SK-N-SH treated with all-trans-retinoic acid at 6 μM for 48 hours (cell line): ENCODE measurements at regions not wholly inside any gene's neighbourhood (a gene's known extent, or its start where the extent isn't known, plus 50 kb on each side); places are given as distances from the start of the nearest gene placed in this dataset.

ENCODE experiments used
- ATAC-seq: fragments of 200-7000 bp; cut with Tn5 transposase; 3 replicates; pipeline ENCODE4 v1.9.1; 2020; ENCODE audit warnings: mild to moderate bottlenecking, moderate library complexity
- ARNTL ChIP-seq: fragments of 450-650 bp; formaldehyde crosslinking; IDR thresholded peaks from 2 replicates; pipeline ENCODE4 v1.5.0; 2020; ENCODE audit warnings: low read depth, mild to moderate bottlenecking, moderate library complexity, borderline replicate concordance
- CSDC2 ChIP-seq: fragments of 250-450 bp; sonication (Bioruptor Pico); IDR thresholded peaks from 2 replicates; pipeline ENCODE4 v1.5.0; 2020; ENCODE audit warnings: mild to moderate bottlenecking, moderate library complexity
- CSRNP3 ChIP-seq: fragments of 250-450 bp; sonication (Bioruptor Pico); IDR thresholded peaks from 2 replicates; pipeline ENCODE4 v1.5.1; 2021; ENCODE audit warnings: mild to moderate bottlenecking, moderate library complexity
- ESRRG ChIP-seq: fragments of 250-450 bp; sonication (Bioruptor Pico); IDR thresholded peaks from 2 replicates; pipeline ENCODE4 v1.6.1; 2021; ENCODE audit warnings: mild to moderate bottlenecking
- GLIS3 ChIP-seq: fragments of 250-450 bp; sonication (Bioruptor Pico); IDR thresholded peaks from 2 replicates; pipeline ENCODE4 v1.5.0; 2020; ENCODE audit warnings: mild to moderate bottlenecking, moderate library complexity
- ISL1 ChIP-seq: fragments of 250-450 bp; sonication (Bioruptor Pico); IDR thresholded peaks from 2 replicates; pipeline ENCODE4 v2.1.2; 2022; ENCODE audit warnings: mild to moderate bottlenecking, moderate library complexity
- OSR1 ChIP-seq: fragments of 250-450 bp; sonication (Bioruptor Pico); IDR thresholded peaks from 2 replicates; pipeline ENCODE4 v1.8.0; 2022; ENCODE audit warnings: moderate library complexity, mild to moderate bottlenecking, inconsistent platforms
- PATZ1 ChIP-seq: fragments of 250-450 bp; sonication (Bioruptor Pico); IDR thresholded peaks from 2 replicates; pipeline ENCODE4 v1.8.0; 2020; ENCODE audit warnings: mild to moderate bottlenecking, moderate library complexity, borderline replicate concordance
- POU6F1 ChIP-seq: fragments of 250-450 bp; sonication (Bioruptor Pico); IDR thresholded peaks from 2 replicates; pipeline ENCODE4 v1.8.0; 2021; ENCODE audit warnings: low read depth, mild to moderate bottlenecking, moderate library complexity, borderline replicate concordance
- PPARA ChIP-seq: fragments of 250-450 bp; sonication (Bioruptor Pico); IDR thresholded peaks from 2 replicates; pipeline ENCODE4 v1.5.0; 2020; ENCODE audit warnings: mild to moderate bottlenecking, borderline replicate concordance
- RARB ChIP-seq: fragments of 250-450 bp; sonication (Bioruptor Pico); IDR thresholded peaks from 2 replicates; pipeline ENCODE4 v1.8.0; 2021; ENCODE audit warnings: mild to moderate bottlenecking, moderate library complexity
- TCF4 ChIP-seq: fragments of 250-450 bp; sonication (Bioruptor Pico); IDR thresholded peaks from 2 replicates; pipeline ENCODE4 v1.8.0; 2021; ENCODE audit warnings: mild to moderate bottlenecking, moderate library complexity, borderline replicate concordance
- TOX ChIP-seq: fragments of 250-450 bp; sonication (Bioruptor Pico); IDR thresholded peaks from 2 replicates; pipeline ENCODE4 v1.8.0; 2021; ENCODE audit warnings: mild to moderate bottlenecking, moderate library complexity, borderline replicate concordance
- TSHZ2 ChIP-seq: fragments of 250-450 bp; sonication (Bioruptor Pico); IDR thresholded peaks from 2 replicates; pipeline ENCODE4 v1.5.0; 2020; ENCODE audit warnings: mild to moderate bottlenecking, moderate library complexity
- ZFP3 ChIP-seq: fragments of 250-450 bp; sonication (Bioruptor Pico); IDR thresholded peaks from 2 replicates; pipeline ENCODE4 v1.5.0; 2020; ENCODE audit warnings: mild to moderate bottlenecking, moderate library complexity
- ZFP30 ChIP-seq: fragments of 450-650 bp; formaldehyde crosslinking; IDR thresholded peaks from 2 replicates; pipeline ENCODE4 v1.5.0; 2022; ENCODE audit warnings: mild to moderate bottlenecking, moderate library complexity
- ZNF70 ChIP-seq: fragments of 450-650 bp; formaldehyde crosslinking; IDR thresholded peaks from 2 replicates; pipeline ENCODE4 v1.5.0; 2020; ENCODE audit warnings: mild to moderate bottlenecking, moderate library complexity
- TF ChIP-seq, protein P1 (sequence below): fragments of 250-450 bp; sonication (Bioruptor Pico); IDR thresholded peaks from 2 replicates; pipeline ENCODE4 v1.5.1; 2020; ENCODE audit warnings: low read depth, mild to moderate bottlenecking, moderate library complexity

DNA sequence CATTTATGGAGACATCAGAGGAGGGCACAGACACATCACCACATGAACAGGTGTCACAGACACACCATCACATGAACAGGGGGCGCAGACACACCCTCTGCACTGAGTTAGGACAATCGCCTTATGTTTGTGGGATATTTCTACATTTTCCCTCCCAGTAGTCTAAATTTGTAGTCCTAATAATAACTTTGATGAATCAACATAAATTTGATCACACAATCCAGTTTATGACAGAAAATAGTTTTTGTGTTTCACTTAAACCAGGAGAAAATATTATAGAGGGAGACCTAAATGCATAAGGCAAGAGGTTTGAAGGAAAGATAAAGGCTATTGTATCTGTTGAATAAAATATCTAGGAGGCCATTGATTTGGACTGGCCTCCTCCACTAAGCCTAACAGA, 195.7 kb downstream of the GPX5 start:
- no peak for ATAC-seq
- no peak for TF ChIP-seq CSRNP3 (CRISPR knock-in tag)
- no peak for TF ChIP-seq POU6F1 (CRISPR knock-in tag)
- TF ChIP-seq ESRRG (CRISPR knock-in tag) = no peak

GRCh38 chr6:28724395-28724794, 198.7 kb downstream of the GPX5 start:
- ATAC-seq = no peak

GRCh38 chr6:28725274-28725809, 198.4 kb downstream of the TRIM27 start:
- no peak for ATAC-seq
- TF ChIP-seq ZFP3 (CRISPR knock-in tag) = no peak
- TF ChIP-seq, protein P1, sequence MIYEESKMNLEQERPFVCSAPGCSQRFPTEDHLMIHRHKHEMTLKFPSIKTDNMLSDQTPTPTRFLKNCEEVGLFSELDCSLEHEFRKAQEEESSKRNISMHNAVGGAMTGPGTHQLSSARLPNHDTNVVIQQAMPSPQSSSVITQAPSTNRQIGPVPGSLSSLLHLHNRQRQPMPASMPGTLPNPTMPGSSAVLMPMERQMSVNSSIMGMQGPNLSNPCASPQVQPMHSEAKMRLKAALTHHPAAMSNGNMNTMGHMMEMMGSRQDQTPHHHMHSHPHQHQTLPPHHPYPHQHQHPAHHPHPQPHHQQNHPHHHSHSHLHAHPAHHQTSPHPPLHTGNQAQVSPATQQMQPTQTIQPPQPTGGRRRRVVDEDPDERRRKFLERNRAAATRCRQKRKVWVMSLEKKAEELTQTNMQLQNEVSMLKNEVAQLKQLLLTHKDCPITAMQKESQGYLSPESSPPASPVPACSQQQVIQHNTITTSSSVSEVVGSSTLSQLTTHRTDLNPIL (CRISPR knock-in tag) = no peak
- no peak for TF ChIP-seq ISL1
- TF ChIP-seq GLIS3 (CRISPR knock-in tag) = no peak
- TF ChIP-seq ESRRG (CRISPR knock-in tag) = no peak
- TF ChIP-seq ARNTL = no peak
- TF ChIP-seq CSRNP3 (CRISPR knock-in tag) = no peak
- TF ChIP-seq OSR1 (CRISPR knock-in tag) = no peak
- TF ChIP-seq CSDC2 (CRISPR knock-in tag) = no peak
- TF ChIP-seq TCF4 (CRISPR knock-in tag) = no peak
- no peak for TF ChIP-seq ZFP30 (CRISPR knock-in tag)
- no peak for TF ChIP-seq TSHZ2 (CRISPR knock-in tag)

More at GRCh38 chr6:28724395-28724794, 198.7 kb downstream of the GPX5 start:
- no peak for TF ChIP-seq ZNF70 (CRISPR knock-in tag)
- no peak for TF ChIP-seq PPARA (CRISPR knock-in tag)
- TF ChIP-seq TOX (CRISPR knock-in tag) = no peak
- TF ChIP-seq ZFP3 (CRISPR knock-in tag) = no peak
- TF ChIP-seq GLIS3 (CRISPR knock-in tag) = no peak
- no peak for TF ChIP-seq PATZ1 (CRISPR knock-in tag)
- no peak for TF ChIP-seq ARNTL
- TF ChIP-seq, protein P1 (CRISPR knock-in tag) = no peak
- TF ChIP-seq ESRRG (CRISPR knock-in tag) = no peak
- no peak for TF ChIP-seq RARB (CRISPR knock-in tag)
